Vagina (tissue), 2 donors: ENCODE measurements at regions not wholly inside any gene's neighbourhood (a gene's known extent, or its start where the extent isn't known, plus 50 kb on each side); places are given as distances from the start of the nearest gene placed in this dataset.
"Not testable (repeated sequence)": the region's sequence is repeated elsewhere in the genome, so short reads cannot be mapped to it uniquely, and the experiment has no call there.

Experiments
- DNase-seq, 2 donors: peaks; one replicate each; pipeline ENCODE4 v3.0.0-alpha.2; 2017; ENCODE audit errors: extremely low spot score in 2 of 2
- H3K27ac ChIP-seq: fragments of 200-600 bp; sonication (generic); one replicate; pipeline ENCODE4 v1.5.1; 2019
- H3K27me3 ChIP-seq: fragments of 200-600 bp; sonication (generic); one replicate; pipeline ENCODE4 v1.5.1; 2019
- H3K36me3 ChIP-seq, 2 donors: fragments of 200-600 bp; sonication (generic); one replicate each; pipeline ENCODE4 v1.5.1; 2017 to 2019
- H3K4me1 ChIP-seq: fragments of 200-600 bp; sonication (generic); one replicate; pipeline ENCODE4 v1.5.1; 2019
- H3K4me3 ChIP-seq, 2 donors: fragments of 200-600 bp; sonication (generic); 1 replicate in 1 of 2; 2 replicates in 1 of 2; pipeline ENCODE4 v1.5.1; 2016 to 2019
- H3K9me3 ChIP-seq: fragments of 200-600 bp; sonication (generic); one replicate; pipeline ENCODE4 v1.5.1; 2019
- POLR2A ChIP-seq, 2 donors: fragments of 450-650 bp; IDR thresholded peaks; one replicate each; pipeline ENCODE4 v1.6.1; 2017; ENCODE audit warnings: antibody characterized with exemption in 2 of 2, mild to moderate bottlenecking in 2 of 2, moderate library complexity in 2 of 2
- POLR2AphosphoS5 ChIP-seq, 2 donors: sonication (generic); formaldehyde crosslinking; IDR thresholded peaks; one replicate each; pipeline ENCODE4 v1.9.0; 2017; ENCODE audit warnings: antibody characterized with exemption in 2 of 2, mild to moderate bottlenecking in 2 of 2, low read depth in 1 of 2; ENCODE audit not compliant: insufficient read depth in 1 of 2
- intact Hi-C: fragments of 100-400 bp; cut with DNase I; formaldehyde crosslinking; loops from one replicate; pipeline ENCODE4 v1.15.1; 2023
- TF ChIP-seq, protein P1 (sequence below), 3 experiments: fragments of 450-650 bp in 2 of 3; fragments of 200-600 bp in 1 of 3; sonication (generic) in 1 of 3; IDR thresholded peaks; one replicate each; pipeline ENCODE4 v1.5.1; 2017 to 2019; ENCODE audit warnings: antibody characterized with exemption in 3 of 3, mild to moderate bottlenecking in 2 of 3, moderate library complexity in 2 of 3

DNA sequence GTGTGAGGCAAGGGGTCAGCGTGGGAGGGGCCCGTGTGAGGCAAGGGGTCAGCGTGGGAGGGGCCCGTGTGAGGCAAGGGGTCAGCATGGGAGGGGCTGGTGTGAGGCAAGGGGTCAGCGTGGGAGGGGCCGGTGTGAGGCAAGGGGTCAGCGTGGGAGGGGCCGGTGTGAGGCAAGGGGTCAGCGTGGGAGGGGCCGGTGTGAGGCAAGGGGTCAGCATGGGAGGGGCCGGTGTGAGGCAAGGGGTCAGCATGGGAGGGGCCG lies 119.2 kb downstream of the SEPTIN14 start:
- H3K9me3 ChIP-seq, H3K27me3 ChIP-seq, H3K36me3 ChIP-seq, H3K4me1 ChIP-seq, H3K4me3 ChIP-seq, DNase-seq, H3K27ac ChIP-seq, intact Hi-C loops: not testable (repeated sequence)

DNA sequence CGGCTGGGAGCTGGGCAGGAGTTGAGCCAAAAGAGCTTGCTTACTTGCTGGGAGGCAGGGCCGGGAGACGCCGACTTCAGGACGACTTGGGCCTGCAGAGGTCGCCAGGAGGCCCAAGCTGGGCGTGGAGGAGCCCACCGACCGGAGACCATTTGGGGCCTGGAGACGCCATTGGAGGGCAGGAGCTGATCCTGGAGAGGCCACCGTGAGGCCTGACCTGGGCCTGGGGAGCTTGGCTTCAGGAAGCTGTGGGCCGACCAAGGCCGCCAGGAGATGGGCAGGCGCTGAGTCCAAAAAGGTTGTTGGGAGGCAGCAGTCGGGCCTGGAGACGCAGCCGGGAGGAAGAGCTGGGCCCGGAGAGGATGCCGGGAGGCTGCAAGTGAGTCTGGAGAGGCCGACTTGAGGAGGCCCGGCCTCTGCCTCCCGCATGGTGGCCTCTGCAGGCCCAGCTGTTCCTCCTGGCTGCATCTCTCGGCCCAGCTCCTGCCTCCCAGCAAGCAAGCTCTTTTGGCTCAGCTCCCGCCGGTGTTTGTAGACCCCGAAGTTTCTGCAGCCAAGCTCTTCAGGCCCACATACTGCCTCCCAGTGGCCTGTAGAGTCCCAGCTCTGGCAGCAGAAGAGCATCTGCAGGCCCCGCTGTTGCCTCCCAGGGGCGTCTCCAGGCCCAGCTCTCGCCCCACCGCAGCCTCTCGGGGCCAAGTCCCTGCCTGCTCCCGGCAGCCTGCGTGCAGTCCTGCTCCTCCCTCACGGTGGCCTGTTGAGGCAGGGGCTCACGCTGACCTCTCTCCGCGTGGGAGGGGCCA lies 119.7 kb downstream of the SEPTIN14 start:
- H3K27me3 ChIP-seq, H3K36me3 ChIP-seq, H3K9me3 ChIP-seq, intact Hi-C loops, DNase-seq, H3K4me3 ChIP-seq, H3K27ac ChIP-seq, H3K4me1 ChIP-seq: not testable (repeated sequence)

DNA sequence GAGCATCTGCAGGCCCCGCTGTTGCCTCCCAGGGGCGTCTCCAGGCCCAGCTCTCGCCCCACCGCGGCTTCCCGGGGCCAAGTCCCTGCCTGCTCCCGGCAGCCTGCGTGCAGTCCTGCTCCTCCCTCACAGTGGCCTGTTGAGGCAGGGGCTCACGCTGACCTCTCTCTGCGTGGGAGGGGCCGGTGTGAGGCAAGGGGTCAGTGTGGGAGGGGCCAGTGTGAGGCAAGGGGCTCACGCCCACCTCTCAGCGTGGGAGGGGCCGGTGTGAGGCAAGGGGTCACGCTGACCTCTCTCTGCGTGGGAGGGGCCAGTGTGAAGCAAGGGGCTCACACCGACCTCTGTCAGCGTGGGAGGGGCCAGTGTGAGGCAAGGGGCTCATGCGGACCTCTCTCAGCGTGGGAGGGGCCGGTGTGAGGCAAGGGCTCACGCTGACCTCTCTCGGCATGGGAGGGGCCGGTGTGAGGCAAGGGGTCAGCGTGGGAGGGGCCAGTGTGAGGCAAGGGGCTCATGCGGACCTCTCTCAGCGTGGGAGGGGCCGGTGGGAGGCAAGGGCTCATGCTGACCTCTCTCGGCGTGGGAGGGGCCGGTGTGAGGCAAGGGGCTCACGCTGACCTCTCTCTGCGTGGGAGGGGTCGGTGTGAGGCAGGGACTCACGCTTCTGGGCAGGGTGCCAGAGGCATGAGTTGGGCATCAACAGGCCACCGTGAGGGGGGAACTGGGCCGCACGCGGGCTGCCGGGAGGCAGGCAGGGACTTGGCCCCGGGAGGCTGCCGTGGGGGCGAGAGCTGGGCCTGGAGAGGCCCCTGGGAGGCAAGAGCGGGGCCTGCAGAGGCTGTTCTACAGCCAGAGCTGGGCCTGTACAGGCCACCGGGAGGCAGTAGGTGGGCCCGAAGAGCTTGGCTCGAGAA lies 120.6 kb downstream of the SEPTIN14 start:
- intact Hi-C loops, result not testable (repeated sequence)

DNA sequence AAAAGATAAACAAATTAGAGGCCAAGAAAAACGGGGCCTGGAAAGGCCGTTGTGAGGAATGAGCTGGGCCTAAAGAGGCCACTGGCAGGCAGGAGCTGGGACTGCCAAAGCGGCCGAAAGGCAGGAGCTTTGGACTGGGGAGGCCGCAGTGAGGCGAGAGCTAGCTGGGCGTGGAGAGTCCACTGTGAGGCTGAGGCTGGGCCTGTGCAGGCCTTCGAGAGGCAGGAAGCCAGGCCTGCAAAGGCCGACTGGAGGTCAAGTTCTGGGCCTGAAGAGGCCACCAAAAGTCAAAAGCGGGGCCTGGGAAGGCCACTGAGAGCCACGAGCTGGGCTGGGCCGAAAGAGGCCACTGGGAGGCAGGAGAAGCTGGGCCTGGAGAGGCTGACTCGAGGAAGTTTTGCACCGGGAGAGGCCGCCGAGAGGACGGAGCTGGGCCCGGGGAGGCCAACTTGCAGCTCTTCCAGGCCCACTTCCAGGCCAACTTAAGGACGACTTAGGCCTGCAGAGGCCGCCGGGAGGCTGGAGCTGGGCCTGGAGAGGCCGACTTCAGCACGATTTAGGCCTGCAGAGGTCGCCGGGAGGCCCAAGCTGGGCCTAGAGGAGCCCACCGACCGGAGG lies 121.8 kb downstream of the SEPTIN14 start:
- H3K9me3 ChIP-seq, H3K4me3 ChIP-seq, H3K36me3 ChIP-seq, intact Hi-C loops, DNase-seq, H3K27me3 ChIP-seq, H3K27ac ChIP-seq, H3K4me1 ChIP-seq: not testable (repeated sequence)

More for the DNA sequence above, 120.6 kb downstream of the SEPTIN14 start:
- H3K27me3 ChIP-seq, H3K9me3 ChIP-seq, H3K4me3 ChIP-seq, H3K27ac ChIP-seq, H3K36me3 ChIP-seq, H3K4me1 ChIP-seq, DNase-seq: not testable (repeated sequence)

DNA sequence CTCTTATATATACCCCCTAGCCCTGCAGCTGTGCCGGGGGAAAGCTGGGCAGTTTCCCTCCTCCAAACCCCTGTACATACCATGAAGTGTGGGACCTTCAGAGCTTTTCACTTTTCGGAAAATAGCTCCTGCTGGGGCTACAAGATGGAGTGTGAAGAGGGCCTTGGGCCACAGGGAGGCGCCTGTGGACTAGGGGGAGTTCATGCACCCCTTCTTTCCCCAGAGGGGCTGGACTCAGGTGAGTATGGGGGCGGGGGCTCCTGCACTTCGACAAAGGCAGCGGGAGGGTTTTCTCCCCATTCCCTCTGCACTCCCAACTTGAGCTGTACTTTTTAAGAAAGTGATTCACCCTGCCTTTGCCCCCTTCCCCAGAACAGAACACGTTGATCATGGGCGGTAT lies 122.5 kb downstream of the SEPTIN14 start:
- intact Hi-C loops, H3K9me3 ChIP-seq, DNase-seq, H3K36me3 ChIP-seq, H3K4me1 ChIP-seq, H3K27ac ChIP-seq, H3K4me3 ChIP-seq, H3K27me3 ChIP-seq: not testable (repeated sequence)

DNA sequence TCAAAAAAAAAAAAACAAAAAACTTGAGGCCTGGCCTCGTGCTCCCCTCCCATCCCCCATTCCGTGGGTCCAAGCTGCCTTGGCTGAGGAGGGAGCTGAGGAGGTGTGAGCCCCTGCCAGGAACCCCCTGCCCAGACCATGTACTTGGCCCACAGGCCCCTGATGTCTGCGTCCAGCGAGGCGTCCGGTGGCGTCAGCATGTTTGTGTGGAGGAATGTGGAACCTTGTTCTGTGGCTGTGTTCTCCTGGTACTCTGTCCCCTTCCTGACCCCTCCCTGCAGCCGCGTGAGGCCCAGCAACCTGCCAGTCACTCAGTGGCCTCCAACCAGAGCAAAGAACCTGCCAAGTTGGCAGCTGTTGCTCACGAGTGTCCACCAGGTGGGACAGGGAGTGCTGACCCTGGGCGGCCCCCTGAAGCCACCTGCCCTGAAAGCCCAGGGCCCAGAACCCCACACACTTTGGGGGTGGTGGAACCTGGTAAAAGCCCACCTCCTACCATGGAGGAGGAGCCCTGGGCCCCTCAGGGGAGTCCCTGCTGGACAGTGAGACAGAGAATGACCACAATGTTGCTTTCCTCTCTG lies 125.8 kb downstream of the SEPTIN14 start:
- DNase-seq, H3K27ac ChIP-seq, intact Hi-C loops, H3K27me3 ChIP-seq, H3K9me3 ChIP-seq, H3K36me3 ChIP-seq, H3K4me1 ChIP-seq, H3K4me3 ChIP-seq: not testable (repeated sequence)

DNA sequence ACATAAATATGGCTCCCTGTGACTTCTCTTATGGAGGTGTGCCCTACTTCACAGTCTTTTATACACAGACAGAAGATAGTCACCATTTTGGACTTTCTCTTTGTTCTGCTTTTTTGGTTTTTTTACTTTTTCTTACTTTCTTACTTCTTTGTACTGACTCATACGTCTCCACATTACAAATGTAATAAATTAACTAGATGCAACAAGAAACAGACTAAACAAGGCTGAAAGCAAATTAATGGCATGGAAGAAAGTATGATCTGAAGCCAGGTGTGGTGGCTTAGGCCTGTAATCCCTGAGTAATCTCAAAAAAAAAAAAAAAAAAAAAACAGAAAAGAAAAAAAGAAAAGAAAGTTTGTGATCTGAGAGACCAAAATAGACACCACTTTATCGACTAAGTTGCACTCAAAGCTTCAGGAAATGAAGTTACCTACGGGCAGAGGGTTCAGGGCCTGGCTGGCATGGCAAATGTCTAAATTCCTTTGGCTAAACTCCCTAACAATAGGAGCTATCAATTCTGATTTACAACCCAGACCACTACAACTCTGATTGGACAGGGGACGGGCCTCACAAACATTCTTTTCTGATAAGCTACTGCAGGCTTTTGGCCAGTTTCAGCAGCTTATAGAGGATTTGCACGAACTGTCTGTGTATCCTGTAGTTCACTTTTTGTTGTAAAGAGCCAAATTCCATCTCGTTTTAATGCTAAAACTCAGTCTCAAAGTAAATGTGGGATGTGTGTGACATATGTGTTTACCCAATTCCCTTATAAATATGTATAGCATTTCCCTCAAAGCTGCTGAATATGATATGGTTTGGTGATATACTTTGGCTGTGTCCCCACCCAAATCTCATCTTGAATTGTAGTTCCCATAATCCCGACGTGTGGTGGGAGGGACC lies 129.1 kb downstream of the SEPTIN14 start:
- Histone ChIP-seq H3K36me3 (no peaks in the 10 kb centered on the region), H3K4me3 (no peak overlapping the region), H3K4me1 (no peaks in the 10 kb centered on the region), H3K27ac (no peak overlapping the region), H3K9me3 (no peaks in the 10 kb centered on the region), H3K27me3 (no peaks in the 10 kb centered on the region)
- intact Hi-C loops, result no loop called here
- TF ChIP-seq POLR2A (IDR thresholded peaks at IDR 0.05), result no peak
- TF ChIP-seq POLR2AphosphoS5 (IDR thresholded peaks at IDR 0.05; ENCODE audit: insufficient read depth in 1 of 2, low read depth in 1 of 2), result no peak
- TF ChIP-seq, protein P1, sequence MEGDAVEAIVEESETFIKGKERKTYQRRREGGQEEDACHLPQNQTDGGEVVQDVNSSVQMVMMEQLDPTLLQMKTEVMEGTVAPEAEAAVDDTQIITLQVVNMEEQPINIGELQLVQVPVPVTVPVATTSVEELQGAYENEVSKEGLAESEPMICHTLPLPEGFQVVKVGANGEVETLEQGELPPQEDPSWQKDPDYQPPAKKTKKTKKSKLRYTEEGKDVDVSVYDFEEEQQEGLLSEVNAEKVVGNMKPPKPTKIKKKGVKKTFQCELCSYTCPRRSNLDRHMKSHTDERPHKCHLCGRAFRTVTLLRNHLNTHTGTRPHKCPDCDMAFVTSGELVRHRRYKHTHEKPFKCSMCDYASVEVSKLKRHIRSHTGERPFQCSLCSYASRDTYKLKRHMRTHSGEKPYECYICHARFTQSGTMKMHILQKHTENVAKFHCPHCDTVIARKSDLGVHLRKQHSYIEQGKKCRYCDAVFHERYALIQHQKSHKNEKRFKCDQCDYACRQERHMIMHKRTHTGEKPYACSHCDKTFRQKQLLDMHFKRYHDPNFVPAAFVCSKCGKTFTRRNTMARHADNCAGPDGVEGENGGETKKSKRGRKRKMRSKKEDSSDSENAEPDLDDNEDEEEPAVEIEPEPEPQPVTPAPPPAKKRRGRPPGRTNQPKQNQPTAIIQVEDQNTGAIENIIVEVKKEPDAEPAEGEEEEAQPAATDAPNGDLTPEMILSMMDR (IDR thresholded peaks at IDR 0.05), result no peak
- DNase-seq, result no peak
